Activated CD4-positive, alpha-beta T cell treated with anti-CD3 and anti-CD28 coated beads for 1 hour (primary cell): ENCODE measurements at regions not wholly inside any gene's neighbourhood (a gene's known extent, or its start where the extent isn't known, plus 50 kb on each side); places are given as distances from the start of the nearest gene placed in this dataset.
"Not testable (repeated sequence)": the region's sequence is repeated elsewhere in the genome, so short reads cannot be mapped to it uniquely, and the experiment has no call there.

ENCODE experiments used
- DNase-seq: peaks from one replicate; pipeline ENCODE4 v3.0.0-alpha.2; 2020

DNA sequence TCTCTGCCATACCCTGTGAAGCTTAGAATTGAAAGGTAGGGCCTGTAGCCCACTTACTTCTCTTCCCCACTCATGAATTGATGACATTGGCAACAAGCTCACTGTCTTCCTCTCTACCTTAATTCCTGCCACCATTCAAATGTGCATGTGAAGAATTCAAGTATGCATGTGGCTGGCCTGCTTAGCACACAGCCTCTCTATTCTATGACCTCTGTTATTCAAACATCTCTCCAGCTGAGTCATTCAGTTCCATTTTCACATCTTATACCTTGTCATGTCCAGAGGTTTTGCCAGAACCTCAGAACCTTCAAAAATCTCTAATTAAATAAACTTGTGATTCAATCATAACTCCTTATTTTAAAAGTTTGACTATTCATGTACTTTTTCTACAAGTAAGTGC lies 114.7 kb upstream of the MAN2A1 start:
- DNase-seq = no peak

DNA sequence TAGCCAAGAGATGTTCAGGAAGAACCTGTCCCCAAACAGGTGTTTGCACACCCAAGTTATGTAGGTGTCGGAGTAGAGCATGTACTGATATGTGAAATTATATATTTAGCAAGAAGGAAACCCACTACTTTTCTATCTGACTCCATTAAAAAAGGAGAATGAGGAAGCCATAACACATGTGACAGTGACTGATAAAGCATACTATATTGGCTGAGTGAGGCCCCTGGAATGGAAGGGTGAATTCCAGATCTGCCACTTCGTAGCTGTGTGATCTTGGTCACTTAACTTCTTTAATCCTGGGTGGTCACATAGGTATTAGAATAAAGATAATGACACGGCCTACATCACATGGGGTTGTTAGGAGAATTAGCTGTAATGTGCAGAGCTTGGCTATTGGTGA lies 116.0 kb upstream of the MAN2A1 start:
- DNase-seq = no peak

DNA sequence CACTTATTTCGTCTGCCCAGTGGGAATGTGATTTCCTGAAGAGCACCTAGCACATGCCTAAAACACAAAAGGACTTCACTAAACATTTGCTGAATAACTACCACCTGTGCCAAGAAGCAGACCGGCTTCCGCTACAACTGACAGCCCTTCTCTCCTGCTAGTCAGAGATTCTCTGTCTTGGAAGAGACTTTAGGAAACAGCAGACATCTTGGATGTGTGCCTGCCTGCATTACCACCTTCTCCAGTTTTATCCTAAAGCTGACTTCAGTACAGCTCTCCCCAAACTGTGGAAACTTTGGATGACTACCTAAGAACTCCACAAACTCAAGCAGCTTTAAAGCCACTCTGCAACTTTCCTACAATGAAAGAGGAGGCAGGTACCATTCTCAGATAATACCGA lies 116.5 kb upstream of the MAN2A1 start:
- no peak for DNase-seq

DNA sequence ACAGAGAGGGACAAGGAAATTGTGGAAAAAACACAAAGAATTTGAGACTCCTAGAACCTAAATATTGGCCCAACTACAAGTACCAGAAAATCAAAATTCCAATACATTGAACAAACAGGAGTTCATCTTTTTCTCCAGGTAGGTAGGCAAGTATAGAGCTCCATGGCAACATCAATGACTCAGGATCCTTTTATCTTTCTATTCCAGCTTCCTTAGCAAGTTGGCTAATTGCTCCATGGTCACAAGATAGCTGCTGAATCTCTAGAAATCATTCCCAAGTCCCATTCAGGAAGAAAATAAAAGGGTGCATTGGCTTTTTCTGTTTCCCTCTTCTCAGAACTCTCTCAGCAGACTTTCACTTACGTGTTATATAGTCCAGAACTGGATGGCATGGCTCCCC lies 117.9 kb upstream of the MAN2A1 start:
- DNase-seq = no peak

DNA sequence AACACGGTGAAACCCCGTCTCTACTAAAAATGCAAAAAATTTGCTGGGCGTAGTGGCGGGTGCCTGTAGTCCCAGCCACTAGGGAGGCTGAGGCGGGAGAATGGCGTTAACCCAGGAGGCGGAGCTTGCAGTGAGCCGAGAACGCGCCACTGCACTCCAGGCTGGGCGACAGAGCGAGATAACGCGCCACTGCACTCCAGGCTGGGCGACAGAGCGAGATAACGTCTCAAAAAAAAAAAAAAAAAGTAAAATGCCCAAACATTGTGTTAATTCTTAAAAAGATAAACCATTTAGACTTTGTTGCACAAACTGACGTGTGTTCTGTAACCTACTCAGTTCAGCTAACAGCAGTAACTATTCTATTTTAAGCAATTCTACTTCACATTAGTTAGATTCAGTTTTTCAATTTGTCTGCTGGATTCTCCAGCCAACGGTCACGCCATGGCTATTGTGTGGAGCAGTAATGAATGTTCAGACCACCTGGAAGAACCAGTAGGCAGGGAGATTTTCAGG lies 119.3 kb upstream of the MAN2A1 start:
- no peak for DNase-seq

DNA sequence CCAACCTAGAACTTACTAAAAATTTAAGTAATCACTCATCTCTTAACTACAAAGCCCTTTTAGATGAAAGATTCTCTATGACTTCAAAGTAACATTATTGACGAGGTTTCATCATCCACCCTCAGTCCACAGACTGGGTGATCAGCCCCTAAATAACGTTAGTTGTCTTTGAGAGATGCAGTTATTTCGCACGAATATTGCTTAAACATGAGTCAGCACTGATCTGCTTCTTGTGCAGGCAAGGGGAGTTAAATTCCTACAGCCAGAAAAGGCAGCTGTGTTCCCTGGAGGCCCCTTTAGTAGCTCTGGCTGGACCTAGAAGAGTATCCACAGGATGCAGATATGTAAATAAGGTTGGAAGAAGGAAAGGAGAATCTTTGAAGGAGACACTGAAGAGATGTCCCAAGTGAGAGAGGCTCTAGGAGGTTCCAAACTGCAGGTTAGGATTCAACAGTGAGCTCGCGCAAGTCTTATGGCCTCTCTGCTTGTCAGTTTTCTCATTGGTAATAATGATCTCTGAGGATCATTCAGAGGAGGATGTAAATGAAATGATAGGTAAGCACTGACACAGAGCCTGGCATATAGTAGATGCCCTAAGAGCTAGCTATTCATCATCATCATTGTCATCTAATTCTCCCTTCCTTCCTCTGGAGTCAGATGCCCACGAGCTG lies 122.2 kb upstream of the MAN2A1 start:
- DNase-seq = no peak

DNA sequence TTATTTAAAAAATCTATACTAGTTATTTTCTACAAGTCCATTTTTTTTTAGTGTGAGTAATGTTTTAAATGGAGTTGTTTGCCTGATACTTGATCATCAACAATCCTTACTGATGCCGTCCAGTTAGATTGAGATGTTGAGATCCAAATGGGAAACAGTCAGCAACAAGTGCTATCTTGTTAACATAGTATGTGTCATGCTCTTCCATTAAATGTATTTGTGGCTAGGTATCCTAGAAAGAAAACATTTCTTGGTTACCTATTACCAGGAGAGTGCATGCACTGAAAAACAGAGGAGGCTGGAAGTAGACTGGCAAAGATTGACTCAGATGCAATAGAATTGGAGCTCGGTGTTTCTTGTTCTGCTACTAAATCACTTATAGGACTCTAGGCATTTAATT lies 123.4 kb upstream of the MAN2A1 start:
- DNase-seq = no peak

DNA sequence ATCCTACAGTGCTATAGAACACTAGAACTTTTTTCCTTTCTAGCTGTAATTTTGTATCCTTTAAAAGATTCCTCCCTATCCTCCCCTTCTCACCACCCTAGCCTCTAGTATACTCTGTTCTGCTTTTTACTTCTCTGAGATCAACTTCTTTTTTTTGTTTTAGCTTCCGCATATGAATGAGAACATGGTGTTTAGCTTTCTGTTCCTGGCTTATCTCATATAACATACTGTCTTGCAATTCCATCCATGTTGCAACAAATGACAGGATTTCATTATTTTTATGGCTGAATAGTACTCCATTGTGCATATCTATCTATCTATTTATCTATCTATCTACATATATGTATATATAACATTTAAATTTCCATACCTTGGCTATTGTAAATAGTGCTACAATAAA lies 126.0 kb upstream of the MAN2A1 start:
- DNase-seq = no peak

DNA sequence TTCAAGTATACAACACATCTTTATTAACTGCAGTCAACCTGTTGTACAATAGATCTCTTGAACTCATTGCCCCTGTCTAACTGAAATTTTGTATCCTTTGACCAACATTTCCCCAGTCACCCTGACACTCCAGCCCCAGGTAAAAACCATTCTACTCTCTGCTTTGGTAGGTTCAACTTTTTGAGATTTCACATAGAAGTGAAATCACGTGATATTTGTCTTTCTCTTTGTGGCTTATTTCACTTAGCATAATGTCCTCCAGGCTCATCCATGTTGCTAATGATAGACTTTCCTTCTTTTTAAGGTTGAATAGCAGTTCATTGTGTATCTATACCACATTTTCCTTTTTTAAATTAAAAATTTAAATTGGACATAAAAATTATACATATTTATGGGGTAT lies 126.5 kb upstream of the MAN2A1 start:
- DNase-seq = no peak

DNA sequence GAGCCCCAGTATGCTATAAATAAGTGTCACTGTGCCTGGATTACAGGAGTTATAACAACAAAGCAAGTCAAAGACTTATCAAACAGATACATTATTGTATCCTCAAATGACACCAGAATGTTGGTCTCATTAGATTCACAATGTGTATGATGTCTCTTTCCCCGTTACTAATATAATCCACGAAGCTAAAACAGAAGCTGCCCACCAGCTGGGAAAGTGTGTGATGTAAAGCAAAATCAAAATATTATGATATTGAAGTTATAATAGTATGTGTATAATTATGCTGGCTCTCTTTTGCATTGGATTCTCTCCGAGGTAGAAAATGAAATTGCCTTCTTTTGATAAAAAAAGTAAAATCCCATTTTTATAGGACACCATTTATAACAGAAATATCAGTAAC lies 127.3 kb upstream of the MAN2A1 start:
- no peak for DNase-seq

GRCh38 chr5:109561447-109561846 lies 128.3 kb upstream of the MAN2A1 start:
- no peak for DNase-seq

DNA sequence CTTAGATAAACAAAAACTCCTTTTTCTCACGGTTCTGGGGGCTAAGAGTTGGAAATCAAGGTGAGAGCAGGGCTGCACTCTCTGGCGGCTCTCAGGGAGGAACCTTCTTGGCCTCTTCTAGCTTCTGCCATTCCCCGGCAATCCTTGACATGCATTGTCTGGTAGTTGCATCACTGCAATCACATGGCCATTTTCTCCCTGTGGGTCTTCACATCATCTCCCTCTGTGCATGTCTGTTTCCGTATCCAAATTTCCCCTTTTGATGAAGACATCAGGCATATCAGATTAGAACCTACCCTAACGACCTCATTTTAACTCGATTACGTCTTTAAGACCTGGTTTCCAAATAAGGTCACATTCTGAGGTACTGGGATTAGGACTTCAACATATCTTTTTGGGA lies 129.2 kb upstream of the MAN2A1 start:
- no peak for DNase-seq

DNA sequence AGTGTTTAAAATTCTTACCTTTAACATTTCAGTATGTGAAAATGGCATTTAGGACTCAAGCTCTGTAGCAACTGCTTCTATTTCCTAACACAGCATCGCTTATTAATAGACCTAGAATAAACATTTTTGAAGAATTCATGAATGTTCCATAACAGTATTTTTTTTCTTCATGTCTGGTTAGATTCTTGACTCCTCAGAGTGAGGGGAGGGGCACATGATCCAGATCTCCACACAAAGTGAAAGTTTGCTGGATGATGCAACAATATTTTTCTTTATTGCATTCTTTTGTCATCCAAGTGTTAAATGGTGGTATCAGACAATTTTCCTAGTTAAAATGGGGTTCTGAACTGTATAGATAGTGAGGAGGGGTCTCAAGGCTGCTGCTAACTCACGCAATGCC lies 130.8 kb upstream of the MAN2A1 start:
- DNase-seq = no peak

- no peak for DNase-seq
These were observed 131.4 kb upstream of the MAN2A1 start for GRCh38 chr5:109558364-109558763.

GRCh38 chr5:109553846-109554245 lies 135.9 kb upstream of the MAN2A1 start:
- no peak for DNase-seq

GRCh38 chr5:109551234-109551633 lies 138.5 kb upstream of the MAN2A1 start:
- DNase-seq = not testable (repeated sequence)

GRCh38 chr5:109550077-109550476 lies 139.7 kb upstream of the MAN2A1 start:
- no peak for DNase-seq

GRCh38 chr5:109546461-109546860 lies 136.7 kb upstream of the PJA2 start:
- DNase-seq = no peak

GRCh38 chr5:109544873-109545272 lies 135.1 kb upstream of the PJA2 start:
- not testable (repeated sequence) for DNase-seq

GRCh38 chr5:109538692-109539091 lies 128.9 kb upstream of the PJA2 start:
- DNase-seq = not testable (repeated sequence)

DNA sequence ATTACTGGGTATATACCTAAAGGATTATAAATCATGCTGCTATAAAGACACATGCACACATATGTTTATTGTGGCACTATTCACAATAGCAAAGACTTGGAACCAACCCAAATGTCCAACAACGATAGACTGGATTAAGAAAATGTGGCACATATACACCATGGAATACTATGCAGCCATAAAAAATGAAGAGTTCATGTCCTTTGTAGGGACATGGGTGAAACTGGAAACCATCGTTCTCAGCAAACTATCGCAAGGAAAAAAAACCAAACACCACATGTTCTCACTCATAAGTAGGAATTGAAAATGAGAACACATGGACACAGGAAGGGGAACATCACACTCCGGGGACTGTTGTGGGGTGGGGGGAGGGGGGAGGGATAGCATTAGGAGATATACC lies 125.3 kb upstream of the PJA2 start:
- not testable (repeated sequence) for DNase-seq

GRCh38 chr5:109533751-109534272 lies 124.0 kb upstream of the PJA2 start:
- DNase-seq = no peak

GRCh38 chr5:109532773-109533364 lies 123.1 kb upstream of the PJA2 start:
- no peak for DNase-seq

DNA sequence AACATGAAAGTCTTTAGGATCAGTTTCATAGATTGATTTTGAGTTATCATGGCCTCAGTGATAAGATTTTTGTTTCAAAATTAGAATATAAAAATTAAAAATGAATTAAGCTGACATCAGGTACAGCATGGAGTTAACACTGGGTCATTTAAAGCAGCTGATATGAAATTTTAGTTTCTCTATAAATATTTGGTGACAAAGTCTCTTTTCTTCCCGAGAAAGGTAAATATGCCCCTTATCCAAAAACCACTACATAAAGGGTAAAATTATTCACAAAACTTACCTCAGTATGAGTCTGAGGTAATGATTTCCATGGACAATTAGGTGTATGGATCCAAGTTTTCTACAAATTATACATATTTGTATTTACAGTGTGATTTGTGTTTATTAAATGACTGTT lies 121.5 kb upstream of the PJA2 start:
- DNase-seq = no peak

DNA sequence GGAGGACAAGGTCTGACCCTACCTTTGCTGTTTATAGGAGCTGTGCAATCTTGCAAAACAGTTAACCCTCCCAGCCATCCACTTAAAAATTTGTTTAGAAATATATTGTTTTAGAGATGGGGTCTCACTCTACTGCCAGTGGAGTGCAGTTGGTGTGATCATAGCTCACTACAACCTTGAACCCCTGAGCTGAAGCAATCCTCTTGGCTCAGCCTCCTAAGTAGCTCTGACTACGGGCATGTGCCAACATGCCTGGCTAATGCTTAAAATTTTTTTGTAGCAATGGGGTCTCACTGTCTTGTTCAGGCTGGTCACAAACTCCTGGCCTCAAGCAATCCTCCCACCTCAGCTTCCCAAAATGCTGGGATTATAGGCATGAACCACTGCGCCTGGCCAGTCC lies 120.2 kb upstream of the PJA2 start:
- DNase-seq = no peak
